ENCODE measurements at regions not wholly inside any gene's neighbourhood (a gene's known extent, or its start where the extent isn't known, plus 50 kb on each side); places are given as distances from the start of the nearest gene placed in this dataset.

DNA sequence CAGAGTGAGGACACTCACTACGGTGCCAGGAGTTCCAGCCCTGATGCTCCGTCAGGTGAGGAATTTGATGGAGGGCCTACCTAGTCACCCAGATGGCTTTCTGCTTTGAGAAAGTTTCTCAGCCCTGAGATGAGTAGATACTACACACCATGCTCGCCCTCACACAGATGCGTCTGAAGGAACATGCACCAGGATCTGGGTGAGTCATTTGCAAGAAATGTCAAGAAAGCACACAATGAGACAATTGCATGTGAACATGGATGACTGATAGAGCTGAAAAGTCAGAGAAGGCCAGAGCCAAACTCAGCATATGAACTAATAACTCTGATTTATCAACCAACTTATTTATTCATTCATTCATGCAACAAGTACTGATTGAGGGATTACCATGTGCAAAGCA is 483.9 kb downstream of the OMA1 start:
- TF ChIP-seq, protein P1, sequence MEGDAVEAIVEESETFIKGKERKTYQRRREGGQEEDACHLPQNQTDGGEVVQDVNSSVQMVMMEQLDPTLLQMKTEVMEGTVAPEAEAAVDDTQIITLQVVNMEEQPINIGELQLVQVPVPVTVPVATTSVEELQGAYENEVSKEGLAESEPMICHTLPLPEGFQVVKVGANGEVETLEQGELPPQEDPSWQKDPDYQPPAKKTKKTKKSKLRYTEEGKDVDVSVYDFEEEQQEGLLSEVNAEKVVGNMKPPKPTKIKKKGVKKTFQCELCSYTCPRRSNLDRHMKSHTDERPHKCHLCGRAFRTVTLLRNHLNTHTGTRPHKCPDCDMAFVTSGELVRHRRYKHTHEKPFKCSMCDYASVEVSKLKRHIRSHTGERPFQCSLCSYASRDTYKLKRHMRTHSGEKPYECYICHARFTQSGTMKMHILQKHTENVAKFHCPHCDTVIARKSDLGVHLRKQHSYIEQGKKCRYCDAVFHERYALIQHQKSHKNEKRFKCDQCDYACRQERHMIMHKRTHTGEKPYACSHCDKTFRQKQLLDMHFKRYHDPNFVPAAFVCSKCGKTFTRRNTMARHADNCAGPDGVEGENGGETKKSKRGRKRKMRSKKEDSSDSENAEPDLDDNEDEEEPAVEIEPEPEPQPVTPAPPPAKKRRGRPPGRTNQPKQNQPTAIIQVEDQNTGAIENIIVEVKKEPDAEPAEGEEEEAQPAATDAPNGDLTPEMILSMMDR (IDR thresholded peaks at IDR 0.05 in 8 of 11, conservative IDR thresholded peaks at IDR 0.05 in 3 of 11): no peak
- no peak for TF ChIP-seq POLR2AphosphoS5 (IDR thresholded peaks at IDR 0.05)
- no peak for TF ChIP-seq POLR2A (IDR thresholded peaks at IDR 0.05)

All from spleen (tissue), 7 donors.